H9 (cell line): ENCODE measurements at regions not wholly inside any gene's neighbourhood (a gene's known extent, or its start where the extent isn't known, plus 50 kb on each side); places are given as distances from the start of the nearest gene placed in this dataset.

Experiments used
- DNase-seq: peaks from one replicate; pipeline ENCODE4 v3.0.0-alpha.2; 2017
- H2AFZ ChIP-seq: one replicate; pipeline ENCODE4 v1.6.1; 2013; ENCODE audit warnings: mild to moderate bottlenecking, low read length, control low read depth, moderate library complexity
- H2AK5ac ChIP-seq: 2 replicates; pipeline ENCODE4 v1.6.1; 2013; ENCODE audit warnings: low read length, control low read depth, mixed read lengths; ENCODE audit not compliant: insufficient read length
- H2BK120ac ChIP-seq: one replicate; pipeline ENCODE4 v1.6.1; 2013; ENCODE audit warnings: low read depth, mild to moderate bottlenecking, low read length, control low read depth, inconsistent platforms; ENCODE audit not compliant: poor library complexity, severe bottlenecking
- H2BK12ac ChIP-seq: 2 replicates; pipeline ENCODE4 v1.6.1; 2013; ENCODE audit warnings: low read length, control low read depth, mixed read lengths, low read depth; ENCODE audit not compliant: insufficient read length
- H2BK15ac ChIP-seq: 2 replicates; pipeline ENCODE4 v1.6.1; 2013; ENCODE audit warnings: low read depth, low read length, control low read depth
- H2BK20ac ChIP-seq: one replicate; pipeline ENCODE4 v1.6.1; 2013; ENCODE audit warnings: low read depth, mild to moderate bottlenecking, low read length, control low read depth, inconsistent platforms; ENCODE audit not compliant: poor library complexity, severe bottlenecking
- H2BK5ac ChIP-seq: 2 replicates; pipeline ENCODE4 v1.6.1; 2013; ENCODE audit warnings: low read length, control low read depth, mixed read lengths; ENCODE audit not compliant: insufficient read length
- H3K14ac ChIP-seq: 2 replicates; pipeline ENCODE4 v1.6.1; 2013; ENCODE audit warnings: low read length, control low read depth; ENCODE audit not compliant: insufficient read depth
- H3K18ac ChIP-seq: 2 replicates; pipeline ENCODE4 v1.6.1; 2013; ENCODE audit warnings: low read depth, mild to moderate bottlenecking, mixed read lengths, low read length, control low read depth; ENCODE audit not compliant: insufficient read length
- H3K23ac ChIP-seq: 2 replicates; pipeline ENCODE4 v1.6.1; 2013; ENCODE audit warnings: low read length, control low read depth, mixed read lengths, low read depth; ENCODE audit not compliant: insufficient read length
- H3K23me2 ChIP-seq: 2 replicates; pipeline ENCODE4 v1.6.1; 2013; ENCODE audit warnings: low read depth, mild to moderate bottlenecking, mixed read lengths, low read length, control low read depth; ENCODE audit not compliant: insufficient read length, poor library complexity, severe bottlenecking
- H3K27ac ChIP-seq: 2 replicates; pipeline ENCODE4 v1.5.1; 2013; ENCODE audit warnings: low read length, control low read depth, mixed read lengths, low read depth; ENCODE audit not compliant: insufficient read length
- H3K27me3 ChIP-seq: 2 replicates; pipeline ENCODE4 v1.6.1; 2013; ENCODE audit warnings: low read length, control low read depth, inconsistent platforms; ENCODE audit not compliant: insufficient read depth
- H3K4ac ChIP-seq: 2 replicates; pipeline ENCODE4 v1.6.1; 2013; ENCODE audit warnings: low read depth, mild to moderate bottlenecking, control low read depth, inconsistent platforms, low read length, moderate library complexity
- H3K4me1 ChIP-seq: 2 replicates; pipeline ENCODE4 v1.6.1; 2013; ENCODE audit warnings: low read length, control low read depth, inconsistent platforms; ENCODE audit not compliant: insufficient read depth
- H3K4me2 ChIP-seq: 2 replicates; pipeline ENCODE4 v1.6.1; 2013; ENCODE audit warnings: low read length, control low read depth, mixed read lengths; ENCODE audit not compliant: insufficient read length, insufficient read depth
- H3K56ac ChIP-seq: 2 replicates; pipeline ENCODE4 v1.6.1; 2013; ENCODE audit warnings: low read depth, mild to moderate bottlenecking, mixed read lengths, low read length, control low read depth; ENCODE audit not compliant: insufficient read length
- H3K79me1 ChIP-seq: 2 replicates; pipeline ENCODE4 v1.6.1; 2013; ENCODE audit warnings: low read depth, mild to moderate bottlenecking, moderate library complexity, low read length, control low read depth, inconsistent platforms; ENCODE audit not compliant: insufficient read depth, poor library complexity, severe bottlenecking
- H3K79me2 ChIP-seq: 2 replicates; pipeline ENCODE4 v1.6.1; 2013; ENCODE audit warnings: low read length, control low read depth, inconsistent platforms; ENCODE audit not compliant: insufficient read depth
- H3K9ac ChIP-seq: 2 replicates; pipeline ENCODE4 v1.6.1; 2013; ENCODE audit warnings: low read length, control low read depth, mixed read lengths; ENCODE audit not compliant: insufficient read length; ENCODE audit errors: extremely low read depth
- H3K9me3 ChIP-seq: one replicate; pipeline ENCODE4 v1.6.1; 2013; ENCODE audit warnings: low read depth, low read length, inconsistent platforms; ENCODE audit not compliant: control insufficient read depth
- H3T11ph ChIP-seq: one replicate; pipeline ENCODE4 v1.6.1; 2013; ENCODE audit warnings: mild to moderate bottlenecking, low read length, control low read depth, inconsistent platforms
- H4K20me1 ChIP-seq: one replicate; pipeline ENCODE4 v1.6.1; 2013; ENCODE audit not compliant: control insufficient read depth, insufficient read length, insufficient read depth
- H4K5ac ChIP-seq: 2 replicates; pipeline ENCODE4 v1.6.1; 2013; ENCODE audit warnings: low read depth, mild to moderate bottlenecking, mixed read lengths, low read length, control low read depth; ENCODE audit not compliant: insufficient read length
- H4K8ac ChIP-seq: replicated peaks from 2 replicates; pipeline ENCODE4 v1.6.1; 2013; ENCODE audit warnings: low read length, control low read depth, mixed read lengths, low read depth; ENCODE audit not compliant: insufficient read length
- H4K91ac ChIP-seq: 2 replicates; pipeline ENCODE4 v1.6.1; 2013; ENCODE audit warnings: low read depth, mild to moderate bottlenecking, moderate library complexity, mixed read lengths, low read length, control low read depth; ENCODE audit not compliant: insufficient read length
- H3K27ac Mint-ChIP-seq, 3 experiments: 2 replicates in 2 of 3; 3 replicates in 1 of 3; pipeline ENCODE4 v1.8.0; 2020 to 2021; ENCODE audit warnings: mixed read lengths in 3 of 3, mild to moderate bottlenecking in 1 of 3, moderate library complexity in 1 of 3
- H3K27me3 Mint-ChIP-seq: 2 replicates; pipeline ENCODE4 v1.8.0; 2021; ENCODE audit warnings: low read depth, mild to moderate bottlenecking, moderate library complexity, mixed read lengths
- H3K36me3 Mint-ChIP-seq, 3 experiments: 2 replicates in 2 of 3; 3 replicates in 1 of 3; pipeline ENCODE4 v1.8.0; 2020 to 2021; ENCODE audit warnings: low read depth in 3 of 3, mixed read lengths in 3 of 3; ENCODE audit not compliant: insufficient read depth in 1 of 3
- H3K4me1 Mint-ChIP-seq, 2 experiments: 2 replicates each; pipeline ENCODE4 v1.8.0; 2020; ENCODE audit warnings: mixed read lengths in 2 of 2
- H3K4me3 Mint-ChIP-seq, 2 experiments: 2 replicates in 1 of 2; 3 replicates in 1 of 2; pipeline ENCODE4 v1.8.0; 2020 to 2021; ENCODE audit warnings: mild to moderate bottlenecking in 2 of 2, mixed read lengths in 2 of 2, moderate library complexity in 1 of 2
- H3K9me3 Mint-ChIP-seq, 2 experiments: 2 replicates in 1 of 2; 3 replicates in 1 of 2; pipeline ENCODE4 v1.8.0; 2020; ENCODE audit warnings: mild to moderate bottlenecking in 2 of 2, mixed read lengths in 2 of 2, moderate library complexity in 1 of 2
- CTCF ChIP-seq: fragments of 200-600 bp; sonication (generic); conservative IDR thresholded peaks from 3 replicates; pipeline ENCODE4 v1.8.0; 2021; ENCODE audit warnings: antibody characterized with exemption, mild to moderate bottlenecking
- WGBS: extraction: QIAGEN DNeasy Blood & Tissue Kit; methylation state at CpG from one replicate; pipeline ENCODE4 v1.1.7; 2013; ENCODE audit warnings: missing lambda C conversion rate, low lambda C conversion rate, mixed read lengths; ENCODE audit not compliant: insufficient read length; ENCODE audit errors: extremely low coverage; 5-methylcytosine and 5-hydroxymethylcytosine counted together

DNA sequence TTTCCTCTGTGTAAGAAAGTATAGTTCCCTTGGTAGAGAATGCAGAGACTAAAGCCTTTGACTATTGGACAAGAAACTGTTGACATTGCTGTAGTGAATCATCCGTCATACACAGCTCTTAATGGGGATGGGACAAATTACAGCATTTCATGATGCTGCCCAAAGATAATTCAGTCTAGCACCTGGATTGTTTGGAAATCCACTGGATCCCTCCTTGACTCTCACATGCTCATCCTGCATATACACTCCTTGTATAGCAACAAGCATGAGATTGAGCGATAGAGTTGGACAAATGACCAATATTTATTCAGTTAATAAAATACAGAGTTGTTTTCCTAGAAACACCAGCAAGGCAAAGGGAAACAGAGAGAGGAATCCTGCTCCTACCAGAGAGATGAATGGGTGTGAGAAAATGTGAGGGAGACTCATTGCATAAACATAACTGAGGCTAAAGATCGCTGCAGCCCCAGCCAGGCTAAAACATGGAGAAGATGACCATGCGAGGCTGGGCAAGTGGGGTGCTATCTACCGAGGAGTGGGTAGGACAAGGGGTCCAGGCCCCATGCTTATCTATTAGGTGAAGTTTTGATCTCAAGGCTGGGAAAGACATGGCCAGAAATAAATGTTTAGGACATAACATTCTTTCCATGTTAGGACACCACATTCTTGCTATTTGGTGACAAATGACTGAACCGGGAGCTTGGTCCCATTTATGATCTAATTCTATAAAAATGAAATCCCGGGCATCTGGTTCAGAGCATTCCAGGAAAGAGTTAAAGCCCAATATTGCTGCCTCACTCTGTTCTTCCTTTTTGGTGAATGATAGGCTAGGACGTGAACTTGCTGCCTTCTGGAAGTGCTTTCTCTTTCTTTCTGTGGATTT lies 153.2 kb downstream of the TGFB2 start:
- Histone ChIP-seq H3K27ac (no peak overlapping the region), H3K27me3 (no peaks in the 10 kb centered on the region), H3T11ph (no peak overlapping the region), H3K4me2 (no peak overlapping the region), H3K23me2 (no peaks in the 10 kb centered on the region), H4K91ac (no peak overlapping the region), H2BK20ac (no peak overlapping the region), H2BK12ac (no peak overlapping the region), H3K79me2 (no peaks in the 10 kb centered on the region), H3K14ac (no peak overlapping the region), H3K79me1 (no peaks in the 10 kb centered on the region), H4K5ac (no peak overlapping the region), H2AK5ac (no peak overlapping the region), H3K4me1 (peaks cover 9% of the 10 kb centered on the region), H2AFZ (no peak overlapping the region), H3K18ac (no peak overlapping the region), H2BK15ac (no peak overlapping the region), H3K4ac (no peak overlapping the region), H3K23ac (no peak overlapping the region), H3K9ac (no peak overlapping the region), H2BK120ac (no peak overlapping the region), H2BK5ac (no peak overlapping the region), H3K9me3 (no peaks in the 10 kb centered on the region), H4K20me1 (no peaks in the 10 kb centered on the region), H4K8ac (no peak overlapping the region), H3K56ac (no peak overlapping the region)
- H3K4me1 Mint-ChIP-seq: peaks cover 35 to 39% of the 10 kb centered on the region in 2 experiments
- no peak for DNase-seq
- peaks cover 0 to 6% (median 0%) of the 10 kb centered on the region in 3 experiments; a peak in 1 of 7 replicates for H3K36me3 Mint-ChIP-seq
- no peaks in the 10 kb centered on the region for H3K9me3 Mint-ChIP-seq
- peak overlapping the region in 1 of 3 experiments; percentile 28; a peak in 1 of 7 replicates for H3K27ac Mint-ChIP-seq
- TF ChIP-seq CTCF: no peak
- no CpG with 5 or more reads among the region's 8 CpGs for WGBS
- no peaks in the 10 kb centered on the region; the same call in 1 of the 2 replicates for H3K27me3 Mint-ChIP-seq
- no peak overlapping the region for H3K4me3 Mint-ChIP-seq
